HG02571 (cell line): ENCODE measurements at regions not wholly inside any gene's neighbourhood (a gene's known extent, or its start where the extent isn't known, plus 50 kb on each side); places are given as distances from the start of the nearest gene placed in this dataset.

Experiments
- ATAC-seq: cut with Tn5 transposase; IDR thresholded peaks from one replicate; pipeline ENCODE4 v1.9.1; 2021; ENCODE audit warnings: mild to moderate bottlenecking, moderate library complexity; ENCODE audit not compliant: unreplicated experiment

DNA sequence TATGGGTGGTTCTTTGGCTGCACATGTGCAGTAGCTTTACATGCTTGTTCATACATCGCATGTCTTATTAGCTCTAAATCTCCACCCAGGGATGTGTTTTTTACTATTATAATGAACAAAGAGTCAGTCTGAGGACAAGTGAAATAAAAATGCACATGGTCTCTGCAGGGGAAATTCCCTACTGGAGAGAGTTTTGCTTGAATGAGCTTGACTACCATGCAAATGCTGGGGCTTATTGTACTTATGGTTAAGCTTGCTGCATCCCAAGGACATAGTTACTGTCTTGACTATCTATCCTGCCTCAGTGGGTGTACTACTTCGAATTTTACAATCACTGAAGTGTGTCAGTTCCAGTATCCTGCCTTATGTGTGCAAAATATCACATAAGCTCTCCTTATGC, 362.7 kb downstream of the TDRD15 start:
- ATAC-seq, result no peak

DNA sequence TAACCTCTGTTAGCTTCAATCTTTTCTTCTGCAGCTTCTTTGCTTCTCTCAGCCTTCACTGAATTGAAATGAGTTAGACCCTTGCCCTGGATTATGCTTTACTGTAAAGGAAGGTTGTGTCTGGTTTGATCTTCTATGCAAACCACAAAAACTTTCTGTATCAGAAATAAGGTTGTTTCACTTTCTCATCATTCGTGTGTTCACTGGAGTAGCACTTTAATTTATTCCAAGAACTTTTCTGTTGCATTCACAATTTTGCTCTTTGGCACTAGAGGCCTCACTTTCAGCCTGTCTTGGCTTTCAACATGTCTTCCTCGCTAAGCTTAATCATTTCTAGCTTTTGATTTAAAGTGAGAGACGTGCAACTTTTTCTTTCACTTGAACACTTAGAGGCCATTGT, 365.3 kb downstream of the TDRD15 start:
- ATAC-seq, result no peak

DNA sequence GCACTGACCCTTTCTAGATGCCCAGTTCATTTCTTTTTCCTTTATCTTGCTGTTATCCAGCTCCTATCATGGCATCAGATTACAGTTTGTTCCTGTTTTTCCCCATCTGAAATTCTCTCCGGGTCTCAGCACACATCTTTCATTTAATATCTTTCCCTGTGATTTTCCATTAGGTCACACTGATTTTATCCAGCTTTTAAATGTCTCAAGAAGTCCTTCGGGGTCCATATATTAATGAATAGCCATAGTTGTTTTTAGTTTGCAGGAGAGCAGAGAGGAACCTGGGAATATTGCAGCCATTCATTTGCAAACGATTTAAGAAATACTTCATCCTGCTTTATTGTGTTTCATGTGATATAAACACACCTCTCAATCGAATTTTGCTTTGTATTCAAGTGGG, 374.2 kb downstream of the TDRD15 start:
- ATAC-seq, result no peak

DNA sequence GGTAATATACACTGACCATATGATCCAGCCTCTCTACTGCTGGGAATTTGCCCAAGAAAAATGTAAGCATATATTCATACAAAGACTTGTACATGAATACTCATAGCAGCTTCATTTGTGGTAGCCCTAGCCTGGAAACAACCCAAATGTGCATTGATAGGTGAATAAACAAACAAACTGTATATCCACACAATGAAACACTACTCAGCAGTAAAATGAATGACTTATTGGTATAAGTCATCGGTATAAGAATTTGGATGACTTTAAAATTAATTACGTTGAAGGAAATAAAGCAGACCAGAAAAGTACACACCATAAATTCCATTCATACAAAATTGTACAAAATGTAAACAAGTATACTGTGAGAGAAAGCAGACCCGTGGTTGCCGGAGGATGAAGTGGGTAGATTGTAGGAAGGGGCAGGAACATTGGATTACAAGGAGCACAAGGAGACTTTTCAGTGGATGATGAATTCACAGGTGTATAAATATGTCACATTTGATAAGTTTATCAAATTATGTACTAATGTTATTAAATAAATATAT, 376.7 kb downstream of the TDRD15 start:
- no peak for ATAC-seq

DNA sequence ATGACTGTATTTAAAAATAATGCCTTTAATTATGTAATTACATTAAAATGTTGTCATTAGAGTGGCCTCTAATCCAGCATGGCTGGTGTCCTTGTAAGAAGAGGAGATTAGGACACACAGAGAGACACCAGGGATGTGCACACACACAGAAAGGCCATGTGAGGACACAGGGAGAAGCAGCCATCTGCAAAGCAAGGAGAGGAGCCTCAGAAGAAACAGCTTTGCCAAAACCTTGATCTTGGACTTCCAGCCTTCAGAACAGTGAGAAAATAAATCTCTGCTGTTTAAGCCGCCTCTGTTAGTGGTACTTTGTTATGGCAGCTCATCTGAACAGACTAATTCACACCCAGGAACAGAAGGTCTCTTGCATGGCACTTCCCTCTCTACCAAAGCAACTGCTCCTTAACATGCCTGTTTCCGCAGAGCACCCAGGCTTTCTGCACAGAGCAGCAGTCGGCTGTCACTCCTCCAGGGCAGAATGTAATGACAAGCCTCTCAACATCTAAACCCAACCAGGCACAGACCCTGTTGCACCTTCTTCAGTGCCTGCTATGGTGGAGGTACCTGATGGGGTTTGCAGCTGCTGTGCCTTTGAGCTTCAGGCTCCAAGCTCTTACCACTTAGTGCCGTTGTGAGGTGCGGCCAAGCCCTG, 377.7 kb downstream of the TDRD15 start:
- ATAC-seq, result no peak

DNA sequence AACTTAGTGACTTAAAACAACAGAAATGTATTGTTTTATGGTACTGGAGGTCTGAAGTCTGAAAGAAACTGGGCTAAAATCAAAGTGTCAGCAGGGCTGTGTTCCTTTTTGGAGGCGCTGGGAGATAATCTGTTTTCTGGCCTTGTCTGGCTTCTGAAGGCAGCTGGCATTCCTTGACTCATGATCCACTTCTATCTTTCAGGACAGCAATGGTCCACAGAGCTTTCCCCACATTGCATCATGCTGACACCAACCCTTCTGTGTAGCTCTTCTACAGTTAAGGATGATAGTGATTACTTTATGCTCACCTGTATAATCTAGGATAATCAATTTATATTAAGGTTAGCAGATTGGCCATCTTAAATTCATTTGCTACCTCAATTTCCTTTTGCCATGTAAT, 392.1 kb downstream of the TDRD15 start:
- ATAC-seq, result no peak

DNA sequence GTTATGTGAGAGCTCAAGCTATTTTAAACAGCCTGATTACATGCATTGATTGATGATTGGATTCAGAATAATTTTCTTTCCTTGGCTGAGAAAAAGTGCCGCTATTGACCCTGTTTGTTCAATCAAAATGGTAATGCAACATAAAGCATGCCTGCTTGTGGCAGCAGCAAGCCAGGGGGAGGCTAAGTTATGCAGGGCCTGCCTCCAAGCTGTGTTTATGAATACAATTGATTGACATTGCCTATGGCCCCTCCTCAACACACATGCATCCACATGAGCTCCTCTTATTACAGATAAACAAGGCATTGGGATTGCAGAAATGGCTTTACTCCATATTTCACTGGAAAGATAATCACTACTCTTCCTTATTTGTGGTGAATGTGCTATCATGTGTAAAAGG, 395.6 kb downstream of the TDRD15 start:
- no peak for ATAC-seq

DNA sequence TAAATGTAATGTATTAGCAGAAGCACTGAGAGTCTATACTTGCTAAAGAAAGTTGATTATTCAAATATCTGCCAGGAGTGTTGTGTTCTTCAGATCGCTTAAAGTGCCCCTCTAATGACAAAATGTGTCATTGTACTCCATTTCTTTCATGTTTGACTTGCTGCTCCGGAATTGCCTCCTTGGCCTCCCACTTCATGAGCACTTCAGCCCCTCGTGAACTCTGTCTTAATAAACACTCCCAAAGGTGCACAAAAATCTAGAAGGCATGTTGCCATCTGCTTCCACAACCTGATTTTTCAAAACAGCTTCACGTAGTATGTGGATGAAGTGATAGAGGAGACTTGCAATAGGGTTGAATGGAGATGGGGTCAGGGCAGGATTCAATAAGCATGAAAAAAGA, 396.1 kb downstream of the TDRD15 start:
- ATAC-seq, result no peak

DNA sequence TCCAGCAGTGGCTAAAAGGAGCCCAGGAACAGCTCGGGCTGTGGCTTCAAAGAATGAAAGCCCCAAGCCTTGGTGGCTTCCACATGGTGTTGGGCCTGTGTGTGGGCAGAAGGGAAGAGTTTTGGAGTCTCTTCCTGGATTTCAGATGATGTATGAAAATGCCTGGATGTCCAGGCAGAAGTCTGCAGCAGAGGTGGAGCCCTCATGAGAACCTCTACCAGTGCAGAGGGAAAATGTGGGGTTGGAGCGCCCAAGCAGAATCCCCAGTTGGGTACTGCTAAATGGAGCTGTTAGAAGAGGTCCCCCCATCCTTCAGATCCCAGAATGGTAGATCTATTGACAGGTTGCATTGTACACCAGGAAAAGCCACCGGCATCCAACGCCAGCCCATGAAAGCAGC, 412.1 kb downstream of the TDRD15 start:
- ATAC-seq, result no peak

DNA sequence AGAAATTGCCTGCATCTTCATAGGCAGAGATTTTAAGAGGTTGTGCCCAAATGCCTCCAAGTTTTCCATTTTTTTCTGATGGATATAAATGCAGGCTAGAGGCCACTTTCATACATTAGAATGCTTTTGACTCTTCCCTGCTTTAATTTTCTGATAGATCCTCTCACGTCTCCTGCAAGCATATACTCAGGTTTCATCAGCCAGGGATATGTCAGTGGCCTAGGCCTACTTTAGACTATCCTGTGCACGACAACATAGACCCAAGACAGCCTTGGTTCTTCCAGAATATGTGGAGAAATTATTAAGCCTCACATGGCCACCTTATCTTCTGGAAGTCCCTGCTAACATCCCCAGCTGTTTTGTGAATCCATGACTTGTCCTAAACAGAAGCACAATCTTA, 415.9 kb downstream of the TDRD15 start:
- ATAC-seq, result no peak

DNA sequence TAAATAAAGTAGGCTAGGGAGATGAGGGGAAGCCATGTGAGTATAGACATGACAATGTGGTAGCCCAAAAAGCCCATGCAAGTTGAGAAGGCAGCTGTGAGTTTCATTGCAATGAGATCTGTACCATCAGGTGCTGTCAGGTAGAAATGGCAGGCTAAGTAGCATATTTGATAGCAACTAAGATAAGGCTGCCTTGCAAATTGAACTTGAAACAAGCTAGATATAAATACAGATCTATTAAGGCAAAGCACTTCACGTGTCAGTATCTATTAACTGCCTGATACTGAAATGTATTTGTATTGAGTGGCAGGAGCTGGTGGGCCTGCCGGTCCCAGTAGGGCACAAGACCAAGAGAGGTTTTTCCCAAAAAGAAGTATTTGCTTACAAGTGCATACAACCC, 419.9 kb downstream of the TDRD15 start:
- no peak for ATAC-seq

DNA sequence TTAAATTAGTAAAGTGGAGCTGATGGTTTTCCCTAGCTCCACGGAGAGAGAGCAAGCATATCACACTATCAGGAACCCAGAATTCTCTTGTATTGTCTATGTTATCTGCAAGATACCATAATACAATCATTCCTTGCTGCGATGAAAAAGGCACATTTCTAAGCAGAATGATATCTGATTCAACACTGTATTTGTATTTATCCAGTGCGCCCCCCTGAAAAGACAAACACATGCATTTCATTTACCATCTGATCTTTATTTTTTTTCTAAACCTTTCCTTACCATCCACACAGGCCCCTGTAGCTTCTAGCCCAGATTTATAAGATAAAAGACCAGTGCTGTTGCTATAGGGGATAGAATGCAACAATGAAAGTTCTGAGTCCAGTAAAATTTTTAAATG, 420.6 kb downstream of the TDRD15 start:
- ATAC-seq, result no peak

DNA sequence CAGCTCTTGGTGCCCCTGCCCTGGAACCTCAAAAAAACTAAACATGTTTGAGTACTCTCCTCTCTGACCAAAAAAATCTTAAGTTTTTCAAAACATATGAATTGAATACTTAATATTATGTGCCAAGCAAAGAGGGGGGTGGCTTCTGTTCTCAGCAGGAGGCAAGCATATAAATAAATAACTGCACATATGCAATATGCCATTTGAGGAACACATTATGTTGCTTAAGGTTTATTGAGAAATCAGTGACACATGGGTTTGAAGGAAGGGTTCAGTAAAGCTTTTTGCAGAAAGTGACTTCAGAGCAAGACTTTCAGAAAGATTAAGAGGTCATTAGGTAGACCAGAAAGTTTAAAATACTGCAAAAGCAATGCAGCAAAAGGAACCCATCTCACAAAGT, 429.2 kb downstream of the TDRD15 start:
- ATAC-seq, result no peak

DNA sequence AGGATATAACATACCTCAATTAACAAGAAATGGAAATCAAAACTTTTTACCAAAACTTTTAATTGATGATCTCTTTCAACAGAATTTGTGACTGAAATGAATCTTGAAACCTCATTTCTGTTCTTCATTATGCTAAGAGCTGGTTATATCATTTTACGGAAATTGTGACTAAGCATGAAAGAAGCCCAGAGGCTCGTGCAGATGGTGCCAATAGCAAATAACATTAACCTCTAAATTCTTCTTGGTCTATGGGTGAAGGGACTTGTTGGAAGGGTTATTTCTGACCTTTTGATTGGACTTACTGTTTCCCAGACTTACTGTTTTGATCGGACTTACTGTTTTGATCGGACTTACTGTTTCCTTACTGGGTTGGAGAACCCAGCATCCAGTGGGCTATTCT, 435.6 kb downstream of the TDRD15 start:
- ATAC-seq, result no peak

DNA sequence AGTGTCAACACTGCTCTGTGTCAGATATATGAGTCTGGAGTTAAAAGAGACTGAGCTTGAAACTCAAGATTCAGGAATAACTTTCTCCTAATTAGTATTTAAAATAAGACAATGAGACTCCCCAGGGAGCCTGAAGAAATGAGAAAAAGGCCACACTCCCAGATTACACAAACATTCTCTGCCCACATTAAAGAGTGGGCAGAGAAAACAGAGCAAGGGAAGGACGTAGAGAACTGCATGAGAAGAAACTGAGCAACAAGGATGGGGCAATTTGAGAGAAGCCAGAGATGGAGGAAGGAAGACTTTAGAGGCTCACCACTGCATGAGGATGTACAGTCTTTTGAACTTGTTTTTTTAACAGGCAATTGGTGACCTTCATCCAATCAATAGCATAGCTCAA, 438.2 kb downstream of the TDRD15 start:
- no peak for ATAC-seq

DNA sequence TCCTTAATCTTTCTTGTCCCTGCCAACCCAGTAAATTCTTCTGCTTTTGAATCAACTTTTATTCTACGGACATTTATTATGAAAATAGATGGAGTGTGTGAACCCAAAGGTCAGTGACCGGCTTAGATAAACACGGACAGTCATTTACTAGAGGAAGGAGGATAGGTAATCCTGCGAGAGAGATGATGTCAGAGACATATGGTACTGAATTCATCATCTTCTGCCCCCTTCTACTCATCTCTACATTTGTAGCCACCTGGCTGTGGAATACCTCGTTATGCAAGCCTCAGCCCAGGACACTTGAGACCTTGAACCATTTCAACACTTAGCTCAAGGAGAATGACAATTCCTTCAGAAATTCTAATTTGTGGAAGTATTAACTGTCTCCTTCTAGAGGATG, 443.6 kb downstream of the TDRD15 start:
- no peak for ATAC-seq

DNA sequence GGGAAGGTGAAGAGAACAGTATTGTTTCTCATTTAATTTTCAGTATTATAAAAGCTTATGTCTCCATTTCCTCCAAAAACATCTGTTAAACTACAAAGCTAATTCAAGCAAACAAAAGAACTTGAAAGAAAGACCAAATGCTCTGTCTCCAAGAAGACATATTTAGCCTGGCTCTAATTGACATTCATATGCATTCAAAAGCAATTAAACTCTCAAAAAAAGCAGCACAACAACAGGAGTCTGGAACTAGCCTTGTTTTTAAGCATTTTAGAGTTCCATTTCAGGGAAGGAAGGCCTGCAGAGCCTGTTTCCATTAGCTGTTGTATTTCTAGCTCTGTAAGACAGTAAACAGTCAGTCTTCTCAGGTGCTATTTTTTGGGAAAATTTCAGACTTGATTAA, 447.9 kb downstream of the TDRD15 start:
- ATAC-seq, result no peak

DNA sequence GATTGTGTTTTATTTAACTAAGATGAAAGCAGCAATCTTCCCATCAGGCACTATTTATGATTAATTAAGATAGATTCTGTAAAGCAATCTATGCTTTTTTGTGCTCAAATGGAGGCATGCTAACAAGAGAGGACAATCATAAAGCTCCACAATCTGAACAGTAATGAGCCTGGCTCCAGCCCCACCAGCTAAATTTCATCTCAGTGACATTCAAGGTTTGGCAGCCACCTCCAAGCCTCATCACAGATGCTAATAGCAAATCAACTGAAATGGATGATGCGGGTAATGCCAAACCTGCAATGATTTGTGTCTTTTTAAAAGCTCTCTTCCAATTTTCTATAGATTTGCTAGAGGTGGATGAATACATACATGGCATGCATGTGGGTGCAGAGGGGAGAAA, 456.6 kb downstream of the TDRD15 start:
- ATAC-seq, result no peak

DNA sequence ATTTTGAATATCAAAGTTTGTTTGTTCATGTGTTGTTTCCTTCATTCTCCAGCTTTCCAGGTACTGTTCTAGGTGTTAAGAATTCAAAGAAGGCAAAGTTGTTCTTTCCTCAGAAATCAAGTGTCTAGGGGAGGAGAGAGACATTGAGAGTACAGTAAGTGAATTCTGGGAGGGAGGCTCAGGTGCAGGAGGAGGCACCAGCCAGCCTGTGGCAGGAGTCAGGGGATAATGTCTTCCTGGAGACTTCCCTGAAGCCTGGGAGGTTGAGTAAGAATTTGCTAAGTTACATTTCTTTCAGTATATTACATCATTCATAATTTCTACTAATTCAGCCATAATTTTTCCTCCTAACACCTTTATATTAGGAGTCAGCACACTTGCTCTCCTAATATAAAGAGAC, 462.1 kb downstream of the TDRD15 start:
- no peak for ATAC-seq

DNA sequence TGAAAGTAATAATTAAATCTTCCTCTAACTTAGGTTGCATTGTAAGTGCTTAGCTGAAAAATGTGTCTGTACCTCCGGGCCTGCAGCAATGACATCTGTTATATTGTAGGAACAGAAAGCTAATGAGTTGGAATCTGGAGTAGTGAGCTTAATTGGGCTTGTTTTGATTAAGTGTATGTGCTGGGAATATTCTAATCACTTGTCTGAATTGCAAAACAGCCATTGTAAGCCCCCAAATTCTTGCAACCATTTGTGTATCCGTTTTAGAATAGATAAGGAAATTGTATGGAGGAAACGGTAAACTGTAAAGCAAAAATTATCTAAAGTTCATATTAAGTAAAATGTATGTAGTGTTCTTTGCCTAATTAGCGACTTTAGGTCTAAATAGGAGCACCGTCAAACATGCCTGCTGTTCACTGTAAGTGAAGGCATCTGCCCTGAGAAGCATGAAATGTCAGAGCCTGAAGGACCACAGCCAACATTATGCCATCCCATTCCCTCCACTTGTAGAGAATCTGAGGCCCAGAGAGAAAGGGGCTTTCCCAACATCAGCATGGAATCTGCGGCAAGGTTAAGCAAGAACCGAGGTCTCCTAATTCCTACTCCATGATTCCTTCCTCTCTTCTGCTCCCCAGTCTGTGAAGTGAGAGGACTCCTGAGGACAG, 466.4 kb downstream of the TDRD15 start:
- ATAC-seq, result no peak

DNA sequence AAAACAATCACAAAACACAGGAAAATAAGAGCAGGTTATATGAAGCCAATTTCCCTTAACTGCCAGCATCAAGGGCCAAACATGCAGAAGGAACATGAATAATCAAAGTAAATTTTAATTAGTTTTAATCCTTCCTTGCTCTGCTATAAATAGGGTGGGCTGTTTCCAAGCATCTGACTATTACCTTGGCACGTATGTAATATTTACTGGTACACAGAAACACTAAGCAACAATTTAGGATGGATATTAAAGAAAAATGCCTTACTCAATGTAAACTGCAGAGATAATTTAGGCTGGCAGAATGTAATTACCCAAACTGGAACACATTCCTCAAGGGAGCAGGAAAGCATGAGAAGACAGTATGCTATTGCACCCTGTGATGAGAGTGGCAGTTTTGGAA, 468.2 kb downstream of the TDRD15 start:
- ATAC-seq, result no peak

DNA sequence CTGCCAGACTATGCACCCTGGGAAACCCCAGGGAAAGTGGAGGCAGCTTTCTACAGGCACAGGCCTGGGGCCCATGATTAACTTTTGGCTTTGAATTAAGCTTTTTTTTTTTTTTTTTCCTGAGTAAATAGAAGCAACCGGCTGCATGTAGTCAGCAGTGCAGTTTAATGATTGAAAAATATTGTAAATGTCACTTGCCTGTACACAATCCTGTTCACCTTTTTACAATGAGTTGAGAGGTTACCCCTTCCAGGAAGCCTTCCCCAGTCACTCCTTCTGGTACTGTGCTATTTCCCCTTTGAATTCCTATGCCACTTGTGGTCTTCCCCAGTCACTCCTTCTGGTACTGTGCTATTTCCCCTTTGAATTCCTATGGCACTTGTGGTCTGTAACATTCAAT, 475.6 kb downstream of the TDRD15 start:
- no peak for ATAC-seq

DNA sequence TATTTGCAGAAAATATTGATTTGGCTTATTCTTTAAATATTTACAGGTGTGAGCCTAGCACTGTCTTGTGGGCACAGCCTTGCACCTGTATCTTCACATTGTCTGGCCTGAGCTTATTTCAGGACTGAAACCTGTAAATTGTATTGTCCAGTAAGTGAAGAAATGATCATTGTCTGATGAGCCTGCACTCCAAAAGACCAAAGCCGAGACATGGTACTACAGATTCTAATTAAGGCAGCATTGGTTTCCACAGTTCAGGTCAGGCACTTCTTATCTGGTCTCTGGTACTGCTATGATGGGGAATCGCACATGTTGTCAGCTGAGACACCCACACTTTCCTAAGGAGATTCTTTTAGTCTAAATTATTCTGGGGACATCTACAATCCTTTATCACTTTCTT, 479.0 kb downstream of the TDRD15 start:
- ATAC-seq, result no peak
